AG04450 (cell line): ENCODE measurements at regions not wholly inside any gene's neighbourhood (a gene's known extent, or its start where the extent isn't known, plus 50 kb on each side); places are given as distances from the start of the nearest gene placed in this dataset.

Source experiments
- CTCF ChIA-PET: fragments of 300-600, 350-600 bp; formaldehyde crosslinking; extraction: SDS; loops from one replicate; lab custom pipeline; 2022; ENCODE audit warnings: antibody characterized with exemption, inconsistent platforms; lab: Charles Lee
- POLR2A ChIA-PET: fragments of 350-600 bp; formaldehyde crosslinking; extraction: SDS; loops from one replicate; lab custom pipeline; 2021; ENCODE audit warnings: antibody characterized with exemption, inconsistent platforms; lab: Yijun Ruan, JAX
- DNase-seq: peaks from one replicate; pipeline ENCODE4 v3.0.0-alpha.2; 2011; ENCODE audit warnings: low read depth, low spot score
- H3K27ac ChIP-seq: one replicate; pipeline ENCODE4 v1.5.1; 2012; ENCODE audit warnings: low read depth, low read length, control low read depth
- H3K27me3 ChIP-seq: one replicate; pipeline ENCODE4 v1.6.0; 2012; ENCODE audit warnings: low read length; ENCODE audit not compliant: control insufficient read depth, insufficient read depth
- H3K4me3 ChIP-seq: 2 replicates; pipeline ENCODE4 v1.5.1; 2011; ENCODE audit warnings: mild to moderate bottlenecking, low read depth, low read length, control low read depth
- H3K9me3 ChIP-seq: 2 replicates; pipeline ENCODE4 v1.5.1; 2012; ENCODE audit warnings: low read length; ENCODE audit not compliant: control insufficient read depth, insufficient read depth
- TF ChIP-seq, protein P1 (sequence below): IDR thresholded peaks from 2 replicates; pipeline ENCODE4 v1.5.1; 2011; ENCODE audit warnings: low read depth, low read length, control low read depth, inconsistent platforms

DNA sequence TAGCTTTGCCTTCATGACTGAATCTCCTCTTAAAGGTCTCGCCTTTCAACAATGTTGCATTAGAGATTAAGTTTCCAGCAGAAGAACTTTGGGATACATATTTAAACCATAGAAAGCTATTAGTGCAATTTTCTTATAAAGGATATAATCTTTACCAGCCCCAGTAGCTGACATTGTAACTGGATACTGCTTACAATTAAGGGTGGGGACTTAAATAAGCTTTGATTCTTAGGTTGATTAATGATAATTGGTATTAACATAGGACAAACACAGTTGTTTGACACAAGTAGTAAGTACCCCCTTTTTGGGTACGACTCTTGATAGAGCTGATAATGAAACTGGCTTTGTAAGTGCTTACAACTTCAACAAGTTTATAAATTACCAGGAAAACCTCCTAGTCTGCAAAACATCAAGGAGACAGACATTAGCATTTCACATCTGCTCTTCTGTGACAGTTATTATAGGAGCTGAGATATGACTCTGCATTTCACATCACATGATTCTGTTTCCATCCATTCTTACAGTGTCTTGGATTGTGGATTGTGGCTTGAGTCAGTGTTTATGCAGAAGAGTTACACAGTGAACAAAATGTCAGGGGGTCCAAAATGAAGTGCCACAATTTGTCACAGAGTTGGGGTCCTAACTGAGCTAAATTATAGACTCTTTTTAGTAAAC is 249.1 kb upstream of the E2F7 start:
- POLR2A ChIA-PET, result no interaction called here
- TF ChIP-seq, protein P1, sequence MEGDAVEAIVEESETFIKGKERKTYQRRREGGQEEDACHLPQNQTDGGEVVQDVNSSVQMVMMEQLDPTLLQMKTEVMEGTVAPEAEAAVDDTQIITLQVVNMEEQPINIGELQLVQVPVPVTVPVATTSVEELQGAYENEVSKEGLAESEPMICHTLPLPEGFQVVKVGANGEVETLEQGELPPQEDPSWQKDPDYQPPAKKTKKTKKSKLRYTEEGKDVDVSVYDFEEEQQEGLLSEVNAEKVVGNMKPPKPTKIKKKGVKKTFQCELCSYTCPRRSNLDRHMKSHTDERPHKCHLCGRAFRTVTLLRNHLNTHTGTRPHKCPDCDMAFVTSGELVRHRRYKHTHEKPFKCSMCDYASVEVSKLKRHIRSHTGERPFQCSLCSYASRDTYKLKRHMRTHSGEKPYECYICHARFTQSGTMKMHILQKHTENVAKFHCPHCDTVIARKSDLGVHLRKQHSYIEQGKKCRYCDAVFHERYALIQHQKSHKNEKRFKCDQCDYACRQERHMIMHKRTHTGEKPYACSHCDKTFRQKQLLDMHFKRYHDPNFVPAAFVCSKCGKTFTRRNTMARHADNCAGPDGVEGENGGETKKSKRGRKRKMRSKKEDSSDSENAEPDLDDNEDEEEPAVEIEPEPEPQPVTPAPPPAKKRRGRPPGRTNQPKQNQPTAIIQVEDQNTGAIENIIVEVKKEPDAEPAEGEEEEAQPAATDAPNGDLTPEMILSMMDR, result no peak
- no peak for DNase-seq
- CTCF ChIA-PET, result interaction anchor here (0.5 to 3.0 kb wide), 6 partner anchors 11 to 611 kb away, joined by 3 to 31 read pairs (median 5); no protein-coding TSS in a partner anchor
- Histone ChIP-seq H3K9me3 (no peaks in the 10 kb centered on the region), H3K4me3 (no peak overlapping the region), H3K27ac (no peak overlapping the region), H3K27me3 (no peaks in the 10 kb centered on the region)

GRCh38 chr12:77308056-77308455 is 242.7 kb upstream of the E2F7 start:
- TF ChIP-seq, protein P1, result no peak
- Histone ChIP-seq H3K9me3 (no peaks in the 10 kb centered on the region), H3K27me3 (no peaks in the 10 kb centered on the region), H3K27ac (no peak overlapping the region), H3K4me3 (no peak overlapping the region)
- ChIA-PET POLR2A (no interaction called here), CTCF (interaction anchor here (3.4 kb wide), 1 partner anchor 16 kb away, joined by 11 read pairs; no protein-coding TSS in a partner anchor)
- DNase-seq, result no peak

- DNase-seq, result no peak
- no peaks in the 10 kb centered on the region for H3K27me3 ChIP-seq
- TF ChIP-seq, protein P1, result no peak
- no peak overlapping the region for H3K4me3 ChIP-seq
- ChIA-PET POLR2A (no interaction called here), CTCF (interaction anchor here (1.3 kb wide), 1 partner anchor 24 kb away, joined by 4 read pairs; no protein-coding TSS in a partner anchor)
- no peak overlapping the region for H3K27ac ChIP-seq
- no peaks in the 10 kb centered on the region for H3K9me3 ChIP-seq
Observed at GRCh38 chr12:77300811-77301210, 235.4 kb upstream of the E2F7 start.

DNA sequence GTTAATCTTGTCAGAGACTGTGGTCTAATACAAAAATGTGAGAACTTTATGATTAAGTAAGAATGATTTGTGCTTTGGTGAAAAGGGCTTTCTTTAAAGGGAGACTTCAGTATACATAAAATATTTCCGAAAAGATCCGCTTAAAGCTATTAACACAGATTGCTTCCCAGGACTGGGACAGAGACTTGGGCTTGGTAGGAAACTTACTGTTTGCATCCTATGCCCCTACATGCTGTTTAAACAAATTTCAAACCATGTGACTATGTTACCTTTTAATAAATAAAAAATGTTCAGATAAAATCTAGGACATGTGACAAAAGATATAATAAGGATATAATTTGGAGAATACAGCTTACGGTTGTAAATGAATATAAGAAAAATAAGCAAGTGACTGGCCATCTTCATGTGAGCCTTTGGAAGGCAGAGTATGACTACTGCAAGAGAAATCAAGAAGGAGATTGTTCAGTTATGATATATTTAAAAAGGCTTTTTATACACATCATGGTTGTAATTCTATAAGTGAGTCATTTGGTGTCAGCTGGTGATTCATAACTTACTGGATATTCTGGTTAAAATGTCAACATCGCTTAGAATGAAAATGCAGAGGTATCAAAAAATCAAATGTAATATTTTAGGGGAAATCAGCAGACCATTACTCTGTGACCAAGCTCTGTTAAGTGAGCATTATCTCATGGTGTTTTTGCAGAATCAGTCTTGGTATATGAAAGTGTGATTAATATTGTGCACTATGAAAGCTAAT is 234.7 kb upstream of the E2F7 start:
- POLR2A ChIA-PET, result no interaction called here
- no peak overlapping the region for H3K27ac ChIP-seq
- no peaks in the 10 kb centered on the region for H3K27me3 ChIP-seq
- no peaks in the 10 kb centered on the region for H3K9me3 ChIP-seq
- no peak overlapping the region for H3K4me3 ChIP-seq
- CTCF ChIA-PET, result interaction anchor here (0.9 to 1.3 kb wide), 3 partner anchors 25 to 386 kb away, joined by 3 to 4 read pairs (median 4); no protein-coding TSS in a partner anchor
- no peak for DNase-seq
- TF ChIP-seq, protein P1, result no peak

GRCh38 chr12:77299001-77299400 is 233.6 kb upstream of the E2F7 start:
- POLR2A ChIA-PET, result no interaction called here
- Histone ChIP-seq H3K27ac (no peak overlapping the region), H3K9me3 (no peaks in the 10 kb centered on the region), H3K4me3 (no peak overlapping the region), H3K27me3 (no peaks in the 10 kb centered on the region)
- DNase-seq, result no peak
- CTCF ChIA-PET, result interaction anchor here (1.3 kb wide), 1 partner anchor 288 kb away, joined by 3 read pairs; no protein-coding TSS in a partner anchor
- TF ChIP-seq, protein P1, result no peak
